Stimulated activated CD4-positive, alpha-beta T cell treated with anti-CD3 and anti-CD28 coated beads, TNF-alpha, amount 100 ng/mL, for 1 hour (primary cell): ENCODE measurements at regions not wholly inside any gene's neighbourhood (a gene's known extent, or its start where the extent isn't known, plus 50 kb on each side); places are given as distances from the start of the nearest gene placed in this dataset.

Experiments
- DNase-seq, 3 donors: peaks; one replicate each; pipeline ENCODE4 v3.0.0-alpha.2; 2020; ENCODE audit warnings: low read depth in 3 of 3, low spot score in 1 of 3

GRCh38 chr5:175246889-175247520 lies 197.0 kb downstream of the DRD1 start:
- DNase-seq, result no peak

- DNase-seq, result no peak
These were observed 197.6 kb downstream of the DRD1 start for GRCh38 chr5:175246242-175246888.

- no peak for DNase-seq
These were observed 200.5 kb downstream of the DRD1 start for GRCh38 chr5:175243441-175243840.

- DNase-seq, result no peak
These were observed 201.8 kb downstream of the DRD1 start for GRCh38 chr5:175242207-175242606.

- DNase-seq, result no peak
These were observed 205.7 kb downstream of the DRD1 start for GRCh38 chr5:175238326-175238725.

- no peak for DNase-seq
These were observed 207.8 kb downstream of the DRD1 start for GRCh38 chr5:175236176-175236575.

- no peak for DNase-seq
These were observed 208.6 kb downstream of the DRD1 start for GRCh38 chr5:175235251-175235960.

- DNase-seq, result no peak
These were observed 213.7 kb downstream of the DRD1 start for GRCh38 chr5:175230299-175230698.

GRCh38 chr5:175226506-175226905 lies 217.5 kb downstream of the DRD1 start:
- DNase-seq, result no peak

GRCh38 chr5:175223291-175223690 lies 220.7 kb downstream of the DRD1 start:
- no peak for DNase-seq

- no peak for DNase-seq
These were observed 221.4 kb downstream of the DRD1 start for GRCh38 chr5:175222621-175223020.

- no peak for DNase-seq
These were observed 223.4 kb downstream of the DRD1 start for GRCh38 chr5:175220549-175220948.

GRCh38 chr5:175219366-175219765 lies 224.6 kb downstream of the DRD1 start:
- DNase-seq, result no peak

GRCh38 chr5:175216991-175217390 lies 227.0 kb downstream of the DRD1 start:
- no peak for DNase-seq

GRCh38 chr5:175215906-175216305 lies 228.1 kb downstream of the DRD1 start:
- DNase-seq, result no peak

- DNase-seq, result no peak
These were observed 229.8 kb downstream of the DRD1 start for GRCh38 chr5:175214152-175214551.

- no peak for DNase-seq
These were observed 231.8 kb downstream of the DRD1 start for GRCh38 chr5:175211956-175212756.

- DNase-seq, result no peak
These were observed 236.5 kb downstream of the DRD1 start for GRCh38 chr5:175207321-175208040.

GRCh38 chr5:175206669-175207068 lies 237.3 kb downstream of the DRD1 start:
- DNase-seq, result no peak

GRCh38 chr5:175202463-175203068 lies 241.4 kb downstream of the DRD1 start:
- DNase-seq, result no peak

- no peak for DNase-seq
These were observed 242.6 kb downstream of the DRD1 start for GRCh38 chr5:175201393-175201792.
